Hepatic stellate cell (primary cell): ENCODE measurements at regions not wholly inside any gene's neighbourhood (a gene's known extent, or its start where the extent isn't known, plus 50 kb on each side); places are given as distances from the start of the nearest gene placed in this dataset.

Experiments
- DNase-seq: peaks from one replicate; pipeline ENCODE4 v3.0.0; 2011; ENCODE audit warnings: low spot score

GRCh38 chr18:55120896-55121295 is 161.6 kb upstream of the CCDC68 start:
- DNase-seq, result no peak

GRCh38 chr18:55119434-55119833 is 160.2 kb upstream of the CCDC68 start:
- DNase-seq, result no peak

GRCh38 chr18:55119016-55119415 is 159.8 kb upstream of the CCDC68 start:
- no peak for DNase-seq

GRCh38 chr18:55116863-55117262 is 157.6 kb upstream of the CCDC68 start:
- no peak for DNase-seq

GRCh38 chr18:55115606-55116005 is 156.3 kb upstream of the CCDC68 start:
- DNase-seq, result no peak

- DNase-seq, result no peak
Measured at GRCh38 chr18:55114876-55115275, 155.6 kb upstream of the CCDC68 start.

- no peak for DNase-seq
Measured at GRCh38 chr18:55113800-55114199, 154.5 kb upstream of the CCDC68 start.

GRCh38 chr18:55111271-55111670 is 152.0 kb upstream of the CCDC68 start:
- no peak for DNase-seq

- peak; percentile 32 for DNase-seq
Measured at GRCh38 chr18:55110436-55110835, 151.2 kb upstream of the CCDC68 start.

- no peak for DNase-seq
Measured at GRCh38 chr18:55109818-55110414, 150.7 kb upstream of the CCDC68 start.

GRCh38 chr18:55106906-55107305 is 147.6 kb upstream of the CCDC68 start:
- no peak for DNase-seq

GRCh38 chr18:55106466-55106865 is 147.2 kb upstream of the CCDC68 start:
- no peak for DNase-seq

- no peak for DNase-seq
Measured at GRCh38 chr18:55105873-55106272, 146.6 kb upstream of the CCDC68 start.

- DNase-seq, result no peak
Measured at GRCh38 chr18:55102958-55103456, 143.7 kb upstream of the CCDC68 start.

GRCh38 chr18:55102501-55102900 is 143.2 kb upstream of the CCDC68 start:
- DNase-seq, result no peak

GRCh38 chr18:55101458-55101824 is 142.2 kb upstream of the CCDC68 start:
- no peak for DNase-seq

- no peak for DNase-seq
Measured at GRCh38 chr18:55100817-55101457, 141.7 kb upstream of the CCDC68 start.

GRCh38 chr18:55097456-55098170 is 138.4 kb upstream of the CCDC68 start:
- no peak for DNase-seq

GRCh38 chr18:55096263-55096951 is 137.1 kb upstream of the CCDC68 start:
- peak; percentile 37 for DNase-seq

- DNase-seq, result no peak
Measured at GRCh38 chr18:55095584-55095983, 136.3 kb upstream of the CCDC68 start.

- no peak for DNase-seq
Measured at GRCh38 chr18:55093808-55094207, 134.5 kb upstream of the CCDC68 start.

- DNase-seq, result no peak
Measured at GRCh38 chr18:55093295-55093694, 134.0 kb upstream of the CCDC68 start.

GRCh38 chr18:55092166-55092565 is 132.9 kb upstream of the CCDC68 start:
- no peak for DNase-seq
